Endothelial cell of hepatic sinusoid (primary cell): ENCODE measurements at regions not wholly inside any gene's neighbourhood (a gene's known extent, or its start where the extent isn't known, plus 50 kb on each side); places are given as distances from the start of the nearest gene placed in this dataset.
"Not testable (repeated sequence)": the region's sequence is repeated elsewhere in the genome, so short reads cannot be mapped to it uniquely, and the experiment has no call there.

Experiments used
- in situ Hi-C: cut with HindIII; loops from 2 replicates; pipeline ENCODE4 v1.10.0; 2017; ENCODE audit warnings: low sequenced_read_pairs

DNA sequence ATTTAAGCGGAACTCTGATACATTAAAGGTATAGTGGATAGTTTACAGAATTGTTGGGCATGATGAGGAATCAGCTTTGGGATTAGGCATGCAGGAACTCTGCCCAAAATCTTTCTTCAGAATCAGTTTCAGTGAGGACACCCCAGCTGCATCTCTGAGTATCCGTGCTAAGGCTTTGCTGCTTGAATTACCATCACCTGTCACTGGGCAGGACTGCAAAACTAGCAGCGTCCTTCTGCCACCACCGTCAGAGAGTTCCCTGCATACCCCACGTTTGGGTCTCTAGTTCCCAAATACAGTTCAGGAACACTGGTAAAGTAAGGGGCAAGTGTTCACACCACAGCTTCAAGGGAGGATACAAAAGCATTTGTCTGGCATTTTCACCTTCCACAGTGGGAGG is 164.6 kb upstream of the ARHGEF26 start:
- in situ Hi-C loops = no loop called here

DNA sequence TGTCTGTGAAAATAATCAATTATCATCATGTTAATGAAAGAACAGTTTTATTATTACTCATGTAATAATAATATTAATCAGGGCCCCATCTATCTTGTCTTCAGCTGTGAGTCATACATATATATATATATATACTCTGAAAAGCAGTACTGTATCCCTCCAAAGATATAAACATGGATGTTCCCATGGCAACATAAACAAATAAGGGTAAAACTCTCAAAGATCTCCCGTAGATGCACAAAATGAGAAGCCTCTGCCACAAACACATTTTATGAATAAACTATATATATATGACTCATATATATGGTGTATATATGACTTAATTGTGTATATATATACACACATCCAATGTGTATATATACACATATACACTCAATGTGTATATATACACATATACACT is 163.8 kb upstream of the ARHGEF26 start:
- in situ Hi-C loops = no loop called here

DNA sequence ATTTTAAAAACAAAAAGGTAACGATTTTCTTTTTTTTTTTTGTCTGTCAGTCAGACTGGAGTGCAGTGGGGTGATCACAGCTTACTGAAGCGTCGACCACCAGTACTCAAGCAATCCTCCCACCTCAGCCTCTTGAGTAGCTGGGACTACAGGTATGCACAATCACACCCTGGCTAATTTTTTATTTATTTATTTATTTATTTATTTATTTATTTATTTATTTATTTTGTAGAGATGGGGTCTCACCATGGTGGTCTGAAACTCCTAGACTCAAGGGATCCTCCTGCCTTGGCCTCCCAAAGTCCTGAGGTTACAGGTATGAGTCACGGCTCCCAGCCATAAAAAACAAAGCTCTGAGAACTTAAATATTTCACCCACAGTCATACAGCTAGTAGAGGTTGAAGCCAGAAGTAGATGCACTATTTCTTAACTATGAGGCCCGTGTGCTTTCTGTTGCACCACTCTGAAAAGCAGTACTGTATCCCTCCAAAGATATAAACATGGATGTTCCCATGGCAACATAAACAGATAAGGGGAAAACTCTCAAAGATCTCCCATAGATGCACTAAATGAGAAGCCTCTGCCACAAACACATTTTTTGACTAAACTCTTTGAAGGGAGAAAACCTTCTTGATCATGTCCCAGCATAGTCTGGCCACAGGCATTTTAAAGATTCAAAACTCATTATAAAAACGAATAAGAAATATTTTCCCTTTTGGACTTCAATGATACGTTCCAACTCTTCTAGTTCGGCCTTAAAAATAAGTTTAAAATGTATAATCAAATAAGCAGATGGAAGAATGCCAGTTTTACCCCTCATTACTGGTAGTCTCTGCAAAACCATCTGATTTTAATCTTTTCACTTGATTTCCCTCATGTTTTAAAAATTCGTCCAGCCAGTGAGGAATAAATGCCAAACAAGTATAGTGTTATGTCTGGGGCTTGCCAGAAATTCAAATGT is 162.3 kb upstream of the ARHGEF26 start:
- in situ Hi-C loops = no loop called here

DNA sequence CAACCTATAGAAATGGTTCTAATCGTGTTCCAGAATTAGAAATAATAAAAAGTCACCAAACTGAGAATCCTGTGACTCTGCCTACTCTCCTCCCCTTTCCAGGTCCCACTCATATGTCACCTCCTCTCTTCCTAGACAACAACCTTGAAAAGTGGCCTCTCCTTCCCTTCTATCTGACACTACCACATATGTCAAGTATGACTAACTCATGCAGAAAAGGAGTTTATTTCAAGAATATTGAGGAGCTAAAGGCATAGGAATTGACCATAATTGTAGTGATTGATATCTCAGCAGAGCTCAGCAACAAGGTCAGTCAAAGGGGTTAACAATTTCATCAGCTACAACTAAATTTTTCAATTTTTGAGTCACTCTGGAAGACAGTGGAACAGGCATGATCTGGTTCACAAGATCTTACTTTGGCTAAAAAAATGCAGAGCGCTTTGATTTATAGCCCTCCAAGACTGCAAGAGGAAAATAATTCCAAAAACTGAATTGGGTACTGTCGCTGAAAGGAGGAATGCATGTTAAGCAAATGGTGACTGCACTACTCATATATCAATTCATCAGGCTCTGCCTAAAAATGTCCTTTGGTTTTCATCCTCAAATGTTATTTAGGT is 160.6 kb upstream of the ARHGEF26 start:
- in situ Hi-C loops = no loop called here

DNA sequence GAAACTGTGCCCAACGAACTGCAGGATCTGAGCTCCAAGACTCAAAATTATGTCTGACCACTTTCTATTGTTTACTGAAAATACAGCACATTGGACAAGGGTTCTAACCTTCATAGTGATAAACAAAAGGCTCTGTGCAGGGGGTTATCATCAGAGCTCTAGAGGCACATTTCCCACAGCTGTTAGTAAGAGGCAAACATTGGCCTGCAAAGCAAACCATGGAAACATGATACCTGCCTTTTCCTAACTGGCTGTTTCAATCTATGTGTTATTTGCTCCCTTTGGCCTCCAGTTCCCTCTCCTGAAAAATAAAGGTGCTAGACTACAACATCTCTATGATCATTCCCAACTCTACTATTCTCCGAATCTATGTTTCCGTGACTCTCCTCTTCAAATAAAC is 159.7 kb upstream of the ARHGEF26 start:
- in situ Hi-C loops = no loop called here

DNA sequence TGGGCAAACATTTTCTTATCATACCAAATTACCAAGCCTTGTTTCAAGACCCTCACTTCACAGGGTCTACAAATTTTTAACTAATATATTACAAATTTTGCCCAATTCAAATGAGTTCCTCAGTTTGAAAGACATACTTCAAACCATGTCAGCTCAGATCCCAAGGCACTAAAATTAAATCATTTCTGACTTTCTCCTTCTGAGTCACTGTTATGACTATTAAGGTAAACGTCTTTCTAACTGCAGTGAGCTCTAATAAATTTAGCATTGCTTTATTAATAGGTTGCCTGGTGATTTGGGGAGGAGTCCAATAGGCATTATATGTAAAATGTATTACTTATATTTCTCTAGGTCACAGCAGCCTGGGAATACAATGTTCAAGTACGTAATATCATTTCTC is 158.2 kb upstream of the ARHGEF26 start:
- in situ Hi-C loops = no loop called here

DNA sequence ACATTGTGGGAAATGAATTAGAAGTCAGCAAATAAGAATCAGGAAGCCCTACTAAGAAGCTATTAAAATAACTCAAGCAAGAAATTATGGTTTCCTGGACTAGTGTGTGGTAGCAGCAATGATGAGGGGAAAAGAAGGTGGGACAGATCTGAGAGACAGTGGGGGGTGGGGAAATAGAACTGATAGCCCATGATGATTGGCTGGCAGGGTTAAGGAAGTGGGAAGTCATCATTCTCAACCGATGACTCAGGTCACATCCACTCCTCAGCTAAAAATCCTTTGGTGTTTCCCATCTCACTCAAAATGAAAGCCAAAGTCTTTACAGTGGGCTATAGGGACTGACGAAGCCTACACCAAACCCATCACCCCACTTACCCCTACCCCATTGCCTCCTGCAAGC is 153.9 kb upstream of the ARHGEF26 start:
- in situ Hi-C loops = no loop called here

DNA sequence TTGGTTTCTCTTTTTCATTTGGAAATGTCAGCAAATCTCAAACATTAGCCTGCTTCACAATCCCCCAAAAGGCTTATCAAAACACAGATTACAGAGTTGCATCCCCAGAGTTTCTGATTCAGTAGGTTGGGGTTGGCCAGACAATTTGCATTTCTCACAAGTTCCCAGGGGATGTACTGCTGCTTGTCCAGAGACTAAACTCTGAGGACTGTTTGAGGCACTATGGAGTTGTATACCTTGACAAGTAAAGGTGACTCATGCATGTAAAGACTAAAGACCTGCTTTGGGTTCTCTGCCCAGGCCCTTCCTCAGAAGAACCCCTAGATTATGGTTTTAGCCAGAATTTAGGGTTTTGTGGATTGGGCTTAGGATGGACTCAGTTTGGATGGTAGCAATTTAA is 151.1 kb upstream of the ARHGEF26 start:
- in situ Hi-C loops = no loop called here

DNA sequence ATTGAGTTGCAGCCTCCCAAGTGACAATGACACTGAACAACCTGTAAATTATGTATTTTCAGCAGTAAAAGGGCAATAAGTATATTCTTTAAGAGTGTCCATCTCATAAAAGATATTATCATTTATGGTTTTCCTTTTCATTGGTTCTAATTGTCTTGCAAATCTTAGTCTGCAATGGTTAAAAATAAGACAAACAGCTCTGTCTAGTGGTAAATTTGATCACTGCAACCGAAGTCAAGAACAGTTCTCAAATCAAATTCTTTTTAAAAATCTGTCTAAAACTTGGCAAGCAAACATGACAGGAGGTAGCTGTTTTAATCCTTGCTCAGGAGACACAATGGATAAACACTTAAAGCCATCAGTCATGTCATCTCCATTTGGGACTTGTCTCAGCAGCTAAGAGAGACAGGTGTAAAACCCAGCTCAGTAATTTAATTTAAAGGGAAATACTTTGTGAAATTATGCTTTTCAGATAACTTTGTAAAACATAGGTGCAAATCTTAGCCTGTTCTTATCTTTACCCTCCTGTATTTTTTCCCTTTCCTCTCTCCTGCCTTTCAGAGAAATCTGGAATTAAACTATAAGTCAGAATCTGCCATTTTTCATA is 150.3 kb upstream of the ARHGEF26 start:
- in situ Hi-C loops = no loop called here

DNA sequence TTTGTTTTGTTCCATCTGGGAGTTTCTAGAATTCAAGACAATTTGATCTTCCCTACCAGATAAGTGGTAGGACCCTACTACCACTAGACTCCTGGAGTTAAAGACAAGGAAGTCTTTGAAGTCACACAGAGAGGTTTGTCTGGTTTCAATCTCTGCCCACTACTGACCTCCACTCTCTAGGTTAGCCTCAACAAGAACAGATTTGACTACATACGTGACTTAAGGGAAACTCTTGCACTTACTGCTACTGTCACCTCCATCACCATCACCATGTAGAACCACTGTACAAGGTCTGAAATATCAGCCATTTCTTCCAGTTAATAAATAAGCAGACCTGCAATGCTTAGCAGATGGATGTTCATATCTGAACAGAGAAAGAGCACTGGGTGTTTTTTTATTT is 148.3 kb upstream of the ARHGEF26 start:
- in situ Hi-C loops = no loop called here

DNA sequence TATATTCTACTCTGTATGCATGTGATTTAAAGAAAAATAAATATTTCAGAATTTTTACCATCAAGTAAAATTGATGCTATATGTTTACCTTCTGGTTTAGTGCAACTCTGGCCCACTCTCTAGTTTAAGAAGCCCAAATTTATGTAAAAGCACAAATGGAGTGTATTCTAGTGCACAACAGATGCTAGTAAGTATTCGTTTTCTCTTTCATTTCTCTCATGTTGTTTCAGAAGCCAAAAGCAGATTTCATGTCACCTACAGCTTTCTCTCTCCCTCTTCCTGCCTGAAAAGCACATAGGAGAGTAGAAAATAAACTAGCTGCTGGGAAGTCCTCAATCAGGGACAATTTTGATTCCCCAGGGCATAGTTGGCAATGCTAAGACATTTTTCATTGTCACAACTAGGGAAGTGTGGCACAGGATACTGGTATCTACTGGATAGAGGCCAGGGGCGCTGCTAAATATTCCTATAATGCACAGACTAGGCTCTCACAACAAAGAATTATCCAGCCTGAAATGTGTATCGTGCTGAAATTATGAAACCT is 147.4 kb upstream of the ARHGEF26 start:
- in situ Hi-C loops = no loop called here

DNA sequence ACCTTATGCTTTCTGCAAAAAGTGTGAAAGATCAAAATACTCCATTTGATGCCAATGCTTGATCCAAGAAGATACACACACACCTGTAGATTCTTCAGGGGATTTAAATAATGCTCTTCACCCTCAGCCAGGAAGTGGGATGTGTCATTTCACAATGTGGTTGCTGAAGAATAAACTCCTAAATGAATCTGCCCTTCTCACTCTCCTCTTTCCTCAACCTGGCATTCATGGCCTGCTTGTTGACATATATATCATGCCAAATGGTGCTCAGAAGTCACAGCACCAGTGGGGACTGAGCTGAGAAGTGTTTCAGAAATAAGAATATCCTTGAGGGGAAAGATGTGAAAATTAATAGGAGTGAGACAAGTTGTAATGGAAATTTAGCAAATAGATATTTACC is 146.6 kb upstream of the ARHGEF26 start:
- in situ Hi-C loops = no loop called here

DNA sequence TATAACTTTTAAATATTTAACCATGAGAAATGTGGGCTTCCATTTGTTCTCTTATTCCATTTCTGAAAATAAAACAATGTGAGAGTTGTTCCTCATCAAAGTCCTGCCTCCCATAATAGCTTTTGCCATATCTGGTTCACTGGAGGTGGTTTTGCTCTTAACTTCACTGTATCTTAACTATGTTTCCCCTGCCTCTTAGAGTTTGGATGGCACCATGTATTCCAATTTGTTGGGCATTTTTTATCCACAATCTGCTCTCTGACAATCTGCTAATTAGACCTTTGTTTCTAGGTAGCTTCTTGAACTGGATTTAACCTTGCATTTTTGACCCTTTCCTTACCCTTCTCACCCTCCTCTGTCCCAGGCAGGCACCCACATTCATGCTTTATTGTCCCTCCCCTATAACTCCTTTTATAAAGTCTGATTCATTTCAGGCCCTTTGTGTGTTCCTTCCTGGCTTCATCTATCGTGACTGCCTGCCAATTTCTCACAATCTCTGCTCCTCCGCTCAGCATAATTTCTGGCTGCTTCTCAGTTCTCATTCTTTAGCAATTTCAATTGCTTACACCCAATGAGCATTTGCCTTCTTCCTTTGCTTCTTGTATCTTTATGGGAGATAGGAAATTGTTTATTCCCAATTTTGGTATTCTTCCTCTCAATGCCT is 144.2 kb upstream of the ARHGEF26 start:
- in situ Hi-C loops = no loop called here

DNA sequence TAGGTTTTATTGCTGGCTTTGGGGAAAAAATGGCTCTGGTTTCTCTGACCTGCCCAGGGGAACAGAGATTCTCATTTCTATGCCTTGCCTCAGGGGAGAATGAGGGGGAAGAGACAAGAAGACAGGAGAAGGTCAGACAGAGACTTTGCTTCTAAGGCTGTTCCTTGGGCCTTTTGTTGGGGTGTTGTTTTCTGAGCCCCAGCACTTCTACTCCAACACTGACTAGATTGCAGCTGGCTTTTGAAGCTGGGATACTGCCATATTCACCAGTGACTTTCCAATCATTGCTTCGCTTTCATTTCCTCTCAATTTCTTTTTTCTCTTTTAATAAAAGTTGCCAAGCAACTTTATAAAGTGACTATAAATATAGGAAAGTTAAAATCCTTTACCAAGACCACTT is 143.2 kb upstream of the ARHGEF26 start:
- in situ Hi-C loops = no loop called here

DNA sequence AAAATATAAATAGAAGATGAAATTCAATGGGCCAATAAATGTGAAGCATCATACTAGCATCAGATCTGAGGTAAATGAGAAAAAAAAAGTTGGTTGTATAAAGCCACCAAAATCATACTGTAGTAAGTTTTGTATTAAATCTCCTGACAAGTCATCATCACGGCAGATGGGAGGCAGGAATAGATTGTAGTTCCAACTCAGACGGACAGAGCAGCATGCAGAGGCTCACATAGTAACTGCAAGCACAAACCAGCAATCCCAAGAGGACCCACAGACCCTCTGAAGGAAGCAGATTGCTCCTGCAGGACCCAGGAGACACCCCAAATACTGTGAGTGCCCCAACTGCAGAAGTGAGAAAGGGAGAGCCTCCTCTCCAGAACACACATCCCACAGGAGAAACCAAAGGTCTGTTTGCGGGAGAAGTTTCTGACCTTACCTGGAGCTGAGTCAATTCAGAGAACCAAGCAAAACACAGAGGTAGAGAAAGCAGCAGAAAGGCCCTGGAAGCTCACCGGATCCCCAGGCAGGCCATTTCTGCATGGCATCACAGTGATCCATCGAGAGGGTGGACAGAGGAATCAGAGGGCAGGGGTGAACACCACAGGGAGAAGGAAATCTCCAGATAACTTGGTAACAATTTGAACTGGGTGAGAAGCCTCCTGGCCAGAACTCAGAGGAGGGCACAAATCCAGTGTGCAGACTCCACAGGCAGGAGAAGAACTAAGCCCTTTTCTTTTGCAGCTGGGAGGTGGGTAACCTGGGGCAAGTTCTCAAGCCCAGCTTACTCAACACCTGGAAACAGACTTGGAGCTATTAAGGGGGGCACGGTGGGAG is 141.6 kb upstream of the ARHGEF26 start:
- in situ Hi-C loops = no loop called here

DNA sequence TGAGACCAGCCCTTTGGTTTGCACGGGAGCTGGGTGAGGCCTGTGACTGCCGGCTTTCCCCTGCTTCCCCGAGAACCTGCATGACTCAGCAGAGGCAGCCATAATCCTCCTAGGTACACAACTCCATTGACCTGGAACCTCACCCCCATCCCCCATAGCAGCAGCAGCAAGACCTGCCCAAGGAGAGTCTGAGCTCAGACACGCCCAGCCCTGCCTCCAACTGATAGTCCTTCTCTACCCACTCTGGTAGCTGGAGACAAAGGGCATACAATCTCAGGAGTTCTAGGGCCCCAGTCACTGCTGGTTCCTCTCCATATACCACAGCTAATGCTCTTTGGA is 141.0 kb upstream of the ARHGEF26 start:
- in situ Hi-C loops = no loop called here

DNA sequence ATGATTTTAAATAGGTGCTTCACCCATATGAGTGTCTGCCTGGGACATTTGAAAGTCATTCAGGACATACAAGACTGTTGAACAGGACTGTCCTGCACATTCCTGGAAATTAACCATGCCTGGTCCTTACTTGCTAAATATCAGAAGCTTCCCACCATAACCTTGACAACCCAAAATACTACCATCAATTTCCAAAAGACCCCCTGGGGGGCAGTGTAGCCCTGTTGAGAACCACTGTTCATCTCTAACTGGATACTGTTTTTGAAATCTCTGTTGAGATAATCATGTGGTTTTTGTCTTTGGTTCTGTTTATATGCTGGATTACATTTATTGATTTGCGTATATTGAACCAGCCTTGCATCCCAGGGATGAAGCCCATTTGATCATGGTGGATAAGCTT is 123.8 kb upstream of the ARHGEF26 start:
- in situ Hi-C loops = not testable (repeated sequence)

DNA sequence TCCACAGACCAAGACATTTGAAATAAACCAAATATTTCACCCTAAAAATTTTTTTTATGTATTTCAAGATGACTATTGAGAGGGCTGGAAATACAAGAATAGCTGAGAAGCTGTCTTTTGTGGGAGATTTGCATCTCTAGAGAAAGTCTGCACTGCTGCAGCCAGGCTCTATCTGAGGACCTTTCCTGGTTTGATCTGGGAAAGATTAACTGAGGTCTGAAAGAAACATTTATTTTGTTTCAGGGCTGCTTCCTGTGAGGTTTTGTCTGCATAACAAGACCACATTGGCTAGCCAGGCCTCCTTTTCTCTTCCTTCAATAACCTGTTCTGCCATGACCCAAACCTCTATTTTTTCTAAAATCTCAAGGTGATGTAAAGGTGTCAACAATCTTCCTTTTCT is 117.5 kb upstream of the ARHGEF26 start:
- in situ Hi-C loops = no loop called here

DNA sequence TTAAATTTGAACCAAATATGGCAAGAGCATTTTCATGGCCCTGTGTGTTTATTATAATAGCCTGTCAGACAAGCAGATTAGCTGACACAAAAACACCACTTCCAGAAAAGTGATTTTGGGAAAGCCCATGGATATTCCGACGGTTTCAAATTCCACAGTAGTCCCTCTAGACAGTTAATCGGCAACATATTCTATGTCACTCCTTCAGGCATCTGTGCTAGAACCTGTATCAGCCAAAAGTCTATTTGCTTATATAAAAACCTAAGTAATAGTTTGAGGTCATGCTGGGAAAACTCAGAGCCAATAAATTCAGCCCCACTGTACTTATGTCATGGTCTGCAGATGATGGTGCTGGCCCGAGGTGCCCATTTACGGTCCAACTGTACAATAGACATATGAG is 110.2 kb upstream of the ARHGEF26 start:
- in situ Hi-C loops = loop anchor here (5.0 kb wide), 1 partner anchor 71 kb away; no protein-coding TSS in a partner anchor

DNA sequence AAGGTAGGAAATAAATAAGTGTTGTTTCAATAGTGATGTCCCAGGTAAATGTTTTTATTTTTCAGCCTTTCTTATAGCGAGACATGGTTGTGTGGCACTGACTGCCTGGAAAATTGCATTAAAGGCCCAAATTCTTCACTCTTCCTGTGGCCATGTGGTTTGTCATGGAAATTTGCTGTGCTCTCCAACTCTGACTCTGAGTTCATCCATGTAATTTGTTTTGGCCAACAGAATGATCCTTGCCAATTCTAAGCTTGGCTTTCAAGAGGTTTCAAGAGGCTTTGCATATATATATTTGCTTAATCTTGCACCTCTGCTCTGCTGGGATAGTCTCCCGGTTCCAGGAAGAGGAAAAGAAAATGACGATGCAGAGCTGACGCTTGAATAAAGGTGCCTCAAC is 107.5 kb upstream of the ARHGEF26 start:
- in situ Hi-C loops = loop anchor here (5.0 kb wide), 1 partner anchor 69 kb away; no protein-coding TSS in a partner anchor
